GM19023 (cell line): ENCODE measurements at regions not wholly inside any gene's neighbourhood (a gene's known extent, or its start where the extent isn't known, plus 50 kb on each side); places are given as distances from the start of the nearest gene placed in this dataset.

ENCODE experiments used
- ATAC-seq: cut with Tn5 transposase; IDR thresholded peaks from one replicate; pipeline ENCODE4 v1.9.1; 2021; ENCODE audit warnings: mild to moderate bottlenecking, moderate library complexity; ENCODE audit not compliant: unreplicated experiment

DNA sequence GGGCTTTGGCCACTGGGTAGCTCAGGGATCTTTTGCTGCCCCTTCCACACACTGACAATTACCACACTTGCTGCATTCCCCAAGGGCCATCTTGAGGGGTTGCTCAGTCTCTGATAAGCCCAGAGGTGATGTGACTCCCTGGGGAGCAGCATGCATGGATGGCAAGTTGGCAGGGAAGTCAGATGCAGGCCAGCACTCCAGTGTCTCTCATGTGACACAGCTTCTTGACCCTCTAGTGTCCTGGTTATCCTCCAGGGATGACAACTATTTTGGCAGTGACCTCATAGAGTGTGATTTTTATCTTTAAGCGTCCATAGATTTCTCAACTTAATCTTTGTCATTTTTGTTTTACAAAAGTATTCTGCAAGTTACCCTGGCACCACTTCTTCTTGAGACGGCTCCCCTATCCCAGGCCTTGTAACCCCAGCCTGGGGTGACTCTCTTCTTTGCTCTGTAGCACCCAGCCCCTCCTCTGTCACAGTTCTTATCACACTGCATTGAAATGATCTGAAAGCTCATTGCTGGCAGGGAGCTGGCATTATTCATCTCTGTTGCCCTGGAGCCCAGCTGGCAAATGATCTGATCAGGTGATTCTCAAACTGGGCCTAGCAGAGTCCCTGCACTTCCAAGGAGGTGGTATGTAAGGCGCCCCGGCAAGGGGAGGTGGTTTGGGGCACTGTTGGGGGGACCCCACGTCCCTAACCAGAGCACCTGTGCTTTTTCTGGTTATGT lies 72.6 kb downstream of the TENT5C start:
- no peak for ATAC-seq

DNA sequence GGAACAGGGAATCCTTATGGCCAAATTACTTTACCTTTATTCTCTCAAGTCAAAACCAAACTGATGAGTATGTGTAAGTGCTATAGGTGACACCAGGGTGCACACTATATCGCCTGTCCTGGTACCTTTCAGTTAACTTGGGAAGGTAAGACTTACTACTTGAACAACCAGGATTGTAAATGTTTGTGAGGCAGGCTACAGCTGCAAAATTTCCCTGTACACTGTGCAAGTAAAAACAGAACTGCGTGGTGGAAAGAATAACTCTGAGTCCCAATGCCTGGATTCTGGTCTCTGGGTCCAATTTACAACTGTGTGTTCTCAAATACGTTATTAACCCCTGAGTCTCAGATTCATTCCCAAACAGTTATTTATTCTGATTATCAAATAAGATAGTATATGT lies 73.5 kb downstream of the TENT5C start:
- no peak for ATAC-seq

DNA sequence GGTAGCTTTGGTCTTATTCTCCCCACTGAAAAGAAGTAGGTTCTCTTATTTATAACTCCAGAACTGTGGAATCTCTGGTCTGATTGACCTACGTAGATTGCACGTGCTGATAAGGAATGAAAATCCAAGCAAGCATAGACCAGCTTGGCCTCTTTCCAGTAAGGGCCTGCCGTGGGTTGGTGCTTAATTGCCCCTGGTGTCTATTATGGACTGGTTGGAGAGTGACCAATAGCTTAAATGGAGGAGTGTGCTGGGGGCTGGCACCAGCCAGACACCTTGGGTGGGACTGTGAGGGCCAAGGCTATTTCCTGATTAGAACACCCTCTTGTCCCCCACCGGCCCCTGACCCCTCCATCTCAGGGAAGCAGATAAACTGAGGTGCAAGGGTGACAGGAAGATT lies 74.0 kb downstream of the TENT5C start:
- no peak for ATAC-seq

DNA sequence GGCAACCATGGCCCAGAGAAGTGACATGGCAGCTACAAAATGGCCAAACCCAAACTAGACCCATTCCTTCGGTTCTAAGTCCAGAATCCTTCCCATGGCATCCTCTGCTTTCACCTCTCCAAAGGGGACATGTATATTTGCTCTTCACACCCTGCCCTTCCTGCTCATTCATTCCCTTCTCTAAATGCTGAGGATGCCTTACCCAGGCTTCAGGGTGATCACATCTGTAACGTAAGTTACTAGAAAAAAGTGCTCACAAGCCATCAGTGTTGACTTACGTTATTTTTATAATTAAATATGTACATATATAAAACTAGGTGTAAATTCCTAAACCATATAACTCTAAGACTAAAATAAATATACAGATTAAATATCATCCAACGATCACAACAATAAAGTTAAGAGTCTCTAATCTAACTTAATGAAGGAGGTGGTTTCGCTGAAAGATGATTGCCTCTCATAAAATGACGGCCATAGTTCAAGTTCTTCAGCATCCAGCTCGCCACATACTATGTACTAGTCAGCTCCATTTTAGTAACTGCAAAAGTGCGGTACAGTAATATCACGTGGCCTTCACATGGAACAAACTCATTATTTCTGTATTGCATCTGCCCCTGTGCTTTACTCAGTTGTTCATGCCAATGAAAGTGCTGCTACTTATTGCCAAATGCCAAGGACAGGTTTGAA lies 74.6 kb downstream of the TENT5C start:
- no peak for ATAC-seq

DNA sequence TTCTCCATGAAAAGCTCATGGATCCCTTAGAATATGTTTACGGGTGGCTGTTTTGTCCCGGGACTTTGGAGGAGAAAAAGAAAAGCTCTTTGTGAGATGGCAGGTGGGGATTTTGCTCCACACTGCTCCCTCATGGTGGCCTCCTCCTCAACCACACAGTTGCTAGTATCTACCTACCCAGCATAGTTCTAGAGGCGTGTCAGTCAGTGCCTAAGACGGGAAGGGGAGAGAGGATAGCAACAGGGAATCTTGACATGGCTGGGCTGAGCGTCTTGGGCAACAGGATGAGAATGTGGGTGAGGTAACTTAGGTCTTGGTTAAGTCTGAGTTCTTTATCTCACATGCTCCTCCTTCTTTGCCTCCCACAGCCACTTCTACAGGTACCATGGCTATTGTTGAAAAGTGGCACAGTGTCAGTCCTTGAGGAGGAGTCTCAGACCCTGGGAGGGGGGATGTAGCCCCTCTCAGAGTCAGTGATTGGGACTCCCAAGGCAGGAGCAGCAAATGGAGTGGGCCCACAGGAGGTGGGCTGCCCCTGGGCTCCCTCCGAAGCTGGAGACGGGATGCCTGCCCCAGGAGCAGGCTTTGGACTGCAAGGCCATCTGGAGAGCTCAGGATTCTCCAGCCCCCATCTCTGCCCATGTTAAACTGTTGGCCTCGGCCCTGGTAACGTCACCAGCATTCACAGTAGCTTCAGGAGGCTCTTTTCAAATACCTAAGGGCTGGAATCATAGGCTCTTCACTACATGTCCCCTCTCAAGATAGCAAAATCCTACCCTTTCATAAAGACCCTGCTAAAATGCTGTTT lies 75.4 kb downstream of the TENT5C start:
- no peak for ATAC-seq

DNA sequence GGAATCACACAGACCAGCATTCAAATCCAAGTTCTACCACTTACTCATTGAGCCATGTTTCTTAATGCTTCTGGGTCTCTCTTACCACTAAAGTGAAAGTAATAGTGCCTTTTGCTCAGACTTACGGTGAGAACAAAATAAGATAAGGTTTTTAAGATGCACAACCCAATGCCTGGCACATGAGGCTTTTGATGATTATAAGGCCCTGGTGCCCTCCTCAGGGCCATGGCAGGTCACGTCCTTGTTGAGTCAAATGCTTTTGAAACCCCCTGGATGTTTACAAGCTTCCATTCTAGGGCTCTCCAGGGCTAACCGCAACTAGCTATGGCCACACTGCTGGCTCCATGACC lies 76.0 kb downstream of the TENT5C start:
- no peak for ATAC-seq

DNA sequence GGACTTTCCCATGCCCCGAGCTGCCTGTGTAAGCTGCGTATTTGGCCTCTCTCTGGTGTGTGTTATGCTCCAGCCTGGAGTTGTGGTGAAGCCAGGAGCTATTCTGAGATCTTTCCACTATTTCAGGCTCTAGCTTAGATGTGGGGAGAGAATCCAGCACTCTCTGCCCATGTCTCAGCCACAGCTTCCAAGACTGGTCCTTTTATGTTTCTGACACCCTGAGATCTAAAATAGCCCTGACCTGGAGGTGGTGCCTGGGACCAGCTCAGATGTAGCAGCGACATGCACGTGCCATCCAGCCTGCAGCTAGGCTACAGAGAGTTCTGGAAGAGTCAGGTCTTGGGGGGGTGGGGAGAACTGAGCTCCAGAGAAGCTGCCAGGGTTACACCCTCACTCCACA lies 76.5 kb downstream of the TENT5C start:
- no peak for ATAC-seq

DNA sequence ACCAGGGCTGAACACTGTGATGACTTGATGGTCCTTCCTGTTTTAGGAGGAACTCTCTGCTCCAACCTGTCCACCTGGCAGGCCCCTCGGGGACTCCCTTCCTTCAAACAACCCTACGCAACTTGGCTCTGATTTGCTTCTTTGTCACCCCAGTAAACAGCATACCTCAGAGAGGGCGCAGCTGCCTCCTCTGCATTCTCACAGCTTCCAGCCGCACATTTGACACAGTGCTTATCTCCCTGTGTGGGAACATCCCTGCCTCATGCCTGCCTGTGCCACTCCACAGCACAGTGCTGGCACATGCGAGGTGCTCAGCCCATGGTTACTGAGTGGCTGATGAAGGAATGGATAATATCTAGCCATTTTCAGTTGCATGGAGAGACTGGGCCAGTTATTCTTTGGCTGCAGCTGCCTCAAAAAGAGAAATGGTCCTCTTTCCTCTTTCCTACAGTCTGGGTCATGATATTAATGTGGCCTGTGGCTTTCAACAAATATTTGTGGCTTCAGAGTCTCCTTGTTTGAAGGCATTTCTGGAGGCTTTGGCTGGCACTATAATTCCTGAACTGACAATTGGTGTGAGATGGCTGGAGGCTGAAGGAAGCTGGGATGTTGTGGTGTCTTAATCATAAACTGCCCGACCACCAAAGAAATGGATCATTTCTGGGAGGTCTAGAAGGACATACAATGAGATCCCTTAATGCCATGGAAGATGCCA lies 77.9 kb downstream of the TENT5C start:
- ATAC-seq, result no peak

DNA sequence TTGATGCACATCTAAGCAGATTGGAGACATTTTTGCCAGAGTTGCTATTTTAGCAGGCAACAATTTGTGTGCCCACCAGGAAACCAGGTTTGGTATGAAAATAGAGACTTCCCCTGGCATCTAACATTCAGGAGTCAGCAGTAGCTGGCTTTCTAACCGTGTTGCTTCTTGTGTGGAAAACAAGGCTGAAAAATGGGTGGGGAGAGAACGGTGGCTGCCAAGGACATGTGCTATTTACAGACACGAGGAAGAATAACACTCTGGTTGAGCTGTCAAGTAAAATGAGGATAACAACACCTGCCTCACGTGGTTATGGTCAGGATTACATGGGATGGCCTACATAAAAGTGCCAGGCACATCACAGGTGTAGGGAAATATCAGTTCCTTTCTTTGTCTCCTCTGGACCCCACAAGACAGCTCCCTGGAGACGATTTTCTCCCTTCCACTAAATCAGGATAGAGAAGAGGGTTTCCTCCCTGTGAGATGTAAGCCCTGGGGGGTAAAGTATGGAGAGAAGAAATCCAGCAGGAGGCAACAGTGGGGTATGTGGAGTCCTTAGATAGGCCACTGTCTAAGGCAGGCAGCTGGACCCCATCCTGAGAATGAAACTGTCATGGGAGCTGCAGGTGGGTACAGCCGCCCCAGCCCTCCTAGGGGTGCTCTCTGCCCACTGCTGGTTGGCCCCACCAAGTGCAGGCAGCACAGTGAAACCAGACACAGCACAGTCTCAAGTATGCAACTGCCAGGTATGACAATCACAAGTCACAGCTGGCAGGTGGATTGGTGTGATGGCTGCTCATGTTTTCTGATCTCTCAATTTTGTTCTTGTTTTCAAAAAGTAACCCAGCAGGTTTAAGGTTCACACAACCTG lies 80.3 kb downstream of the TENT5C start:
- ATAC-seq, result no peak

DNA sequence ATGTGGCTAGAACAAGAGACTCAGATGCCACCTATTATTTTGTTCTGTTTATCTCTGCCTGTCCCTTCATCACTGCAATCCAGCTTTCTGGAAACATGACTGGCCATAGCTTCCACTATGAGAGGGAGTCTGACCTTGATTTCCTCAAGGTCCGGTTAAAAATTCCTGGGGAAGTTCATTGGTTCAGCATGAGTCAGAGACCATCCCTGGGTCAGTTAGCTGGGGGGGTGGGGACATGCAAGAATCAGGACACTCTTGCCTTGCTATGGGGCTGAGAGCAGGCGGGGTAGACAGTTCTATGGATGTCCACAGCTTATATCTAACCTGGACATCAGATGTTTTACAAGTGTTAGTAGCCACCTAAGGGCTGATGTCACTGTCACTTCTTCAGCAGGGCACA lies 81.1 kb downstream of the TENT5C start:
- ATAC-seq, result no peak

DNA sequence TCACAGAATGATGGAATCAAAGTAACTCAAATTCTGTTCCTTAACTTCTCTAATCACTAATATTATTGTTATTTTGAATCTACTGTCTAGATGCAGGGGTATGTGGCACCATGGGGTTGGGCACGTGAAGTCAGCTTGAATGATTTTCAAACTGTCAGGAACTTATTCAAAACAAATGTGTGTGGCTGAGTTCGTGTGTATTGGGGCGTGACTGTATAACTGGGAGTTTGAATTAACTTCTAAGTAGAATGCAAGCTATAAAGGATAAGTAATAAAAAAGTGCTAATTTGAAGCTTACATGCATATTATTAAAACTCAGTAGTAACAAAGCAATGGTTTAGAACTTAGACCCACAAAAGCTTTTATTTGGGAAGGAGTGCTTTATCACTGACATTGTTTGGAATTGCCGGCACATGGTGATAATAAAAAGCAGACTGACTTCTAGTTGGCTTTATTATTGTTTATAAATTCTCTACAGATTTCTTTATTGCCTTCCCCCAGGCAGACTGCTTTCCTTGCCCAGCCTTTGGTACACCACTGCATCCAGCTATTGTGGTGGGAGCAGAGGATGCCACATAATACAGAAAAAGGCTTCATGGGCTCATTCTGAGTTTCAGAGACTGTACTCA lies 84.3 kb downstream of the TENT5C start:
- ATAC-seq, result no peak

DNA sequence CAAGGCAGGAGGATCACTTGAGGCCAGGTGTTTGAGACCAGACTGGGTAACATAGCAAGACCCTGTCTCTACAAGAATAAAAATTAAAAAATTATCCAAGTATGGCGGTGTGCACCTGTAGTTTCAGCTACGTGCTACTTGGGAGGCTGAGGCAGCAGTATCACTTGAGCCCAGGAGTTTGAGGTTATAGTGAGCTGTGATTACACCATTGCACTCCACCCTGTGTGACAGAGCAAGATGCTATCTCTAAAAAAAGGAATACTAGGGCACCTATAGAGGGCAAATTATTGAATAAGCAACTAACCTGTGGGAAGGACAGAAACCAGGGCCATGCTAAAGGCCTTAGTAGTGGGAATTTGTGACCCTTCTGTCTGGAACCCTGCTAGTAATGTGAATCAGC lies 86.1 kb downstream of the TENT5C start:
- no peak for ATAC-seq

DNA sequence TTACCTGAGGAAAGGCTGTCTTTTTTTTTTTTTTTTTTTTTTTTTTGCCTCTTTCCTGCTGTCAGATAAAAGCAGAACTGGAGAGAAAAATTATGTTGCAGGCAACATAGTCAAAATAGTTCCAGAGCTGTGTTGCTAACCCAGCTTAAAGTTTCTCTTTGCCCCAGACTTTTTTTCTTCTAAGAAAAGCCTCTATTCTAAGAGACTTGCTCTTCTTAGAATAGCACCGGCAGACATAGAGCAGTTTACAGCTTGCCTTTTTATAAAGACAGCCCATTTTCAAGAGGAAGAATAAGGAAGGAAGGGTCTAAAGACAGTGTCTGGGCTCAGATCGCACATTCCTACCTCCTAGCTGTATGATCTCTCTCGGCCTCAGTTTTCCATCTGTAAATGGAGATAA lies 88.7 kb downstream of the TENT5C start:
- ATAC-seq, result no peak

DNA sequence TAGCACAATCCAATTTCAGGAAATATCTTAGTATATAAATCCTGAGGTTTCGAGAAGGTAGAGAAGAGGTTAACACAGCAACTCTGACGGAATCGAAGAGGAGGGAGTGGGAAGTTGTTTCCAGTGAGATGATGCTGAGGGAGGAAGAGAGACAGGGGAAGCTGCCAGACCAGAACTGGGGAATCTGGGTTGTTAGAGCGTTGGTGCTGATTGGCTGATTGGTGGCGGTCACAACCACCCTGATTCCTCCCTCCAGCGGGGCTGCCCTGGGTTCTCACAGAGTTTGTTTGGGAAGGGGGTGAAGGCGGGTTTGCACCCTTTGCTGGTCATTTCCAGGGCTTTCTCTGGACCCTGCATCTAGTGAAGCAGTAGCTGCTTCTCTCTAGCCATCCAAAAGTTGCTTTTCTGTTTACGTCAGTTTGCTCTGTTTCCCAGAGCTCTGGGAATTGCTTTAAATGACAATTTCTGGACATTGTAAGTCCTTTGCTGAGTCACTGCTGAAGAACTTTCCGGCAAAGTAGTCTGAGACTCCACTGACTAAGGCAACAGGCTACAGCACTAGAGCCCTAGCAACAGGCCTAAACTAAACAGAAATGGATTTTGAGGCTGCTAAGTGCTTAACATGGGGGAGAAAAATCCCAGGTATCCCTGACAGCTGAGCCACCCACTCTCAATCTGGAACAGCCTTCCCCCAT lies 90.1 kb downstream of the TENT5C start:
- no peak for ATAC-seq

DNA sequence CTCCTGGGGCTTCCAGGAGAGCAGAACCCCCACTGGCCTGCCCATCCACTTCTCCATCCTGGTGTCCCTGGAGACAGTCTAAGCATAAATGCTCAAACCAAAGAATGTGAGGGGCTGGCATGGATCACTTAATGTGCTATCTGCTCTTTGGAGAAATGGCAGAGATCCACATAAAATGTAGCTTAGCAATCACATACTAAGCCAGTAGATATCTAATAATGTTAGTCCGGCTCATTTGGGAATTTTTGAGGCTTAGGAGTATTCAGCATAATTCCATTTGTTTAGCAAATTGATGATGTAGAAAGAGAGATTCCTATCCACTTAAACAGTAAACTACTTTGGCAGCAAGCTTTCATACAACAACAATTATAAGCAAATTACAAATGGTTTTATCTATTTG lies 90.7 kb downstream of the TENT5C start:
- no peak for ATAC-seq

DNA sequence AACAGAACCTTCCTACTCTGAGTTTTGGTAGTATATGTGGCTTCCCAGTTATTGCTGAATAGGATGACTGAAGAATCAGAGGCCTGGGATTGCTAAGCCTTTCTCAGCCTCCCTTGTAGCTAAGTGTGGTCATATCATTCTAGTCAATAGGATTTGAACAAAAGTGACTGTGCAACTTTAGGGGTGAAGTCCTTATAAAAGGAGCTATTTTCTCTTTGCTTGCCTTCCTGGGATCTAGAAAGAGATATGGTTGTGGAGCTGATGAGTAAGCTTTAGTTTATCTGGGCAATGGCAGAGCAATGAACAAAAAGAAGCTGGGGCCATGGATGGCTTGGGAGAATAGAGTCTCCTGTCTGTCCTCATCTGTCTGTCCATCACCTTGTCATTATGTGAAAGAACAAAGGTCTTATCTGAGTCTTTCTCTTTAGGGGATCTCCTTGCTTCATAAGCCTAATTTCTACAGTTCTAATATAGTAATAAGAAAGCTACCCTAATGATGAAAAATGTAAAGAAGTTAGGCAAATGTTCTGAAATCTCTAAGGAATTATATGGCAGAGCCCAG lies 91.5 kb downstream of the TENT5C start:
- no peak for ATAC-seq

DNA sequence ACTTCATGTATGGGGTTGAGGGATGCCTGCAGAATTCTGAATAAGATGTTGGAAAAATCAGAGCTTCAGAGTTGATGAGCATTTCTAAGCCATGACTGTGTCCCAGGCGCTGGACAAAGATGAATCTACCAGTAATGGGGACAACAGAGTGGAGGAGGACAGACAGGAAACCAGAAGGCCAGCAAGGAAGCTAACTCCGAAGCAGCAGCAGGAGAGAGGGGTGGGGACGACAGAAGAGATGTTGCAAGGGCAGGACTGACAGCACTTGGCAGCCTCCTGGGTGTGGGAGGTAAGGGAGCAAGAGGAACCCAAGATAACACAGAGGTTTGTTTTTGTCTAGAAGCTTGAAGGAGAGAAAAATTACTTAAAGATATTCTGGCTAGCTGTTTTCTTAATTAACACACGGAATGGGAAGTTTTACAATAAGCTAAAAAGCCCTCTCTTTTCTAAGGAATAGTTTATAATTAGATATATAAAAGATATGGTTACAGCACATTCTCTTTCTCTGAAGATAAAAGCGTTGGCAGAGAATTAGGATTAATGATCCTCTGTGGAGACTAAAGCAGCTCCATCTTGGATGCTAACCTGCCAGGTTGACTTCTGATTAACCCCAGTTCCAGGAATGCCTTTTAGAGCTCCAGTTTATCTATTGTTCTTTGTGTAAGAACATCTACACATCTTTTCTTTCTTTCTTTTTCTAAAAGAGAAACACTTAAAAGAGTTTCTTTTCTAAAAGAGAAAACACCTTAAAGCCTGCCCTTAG lies 92.7 kb downstream of the TENT5C start:
- no peak for ATAC-seq

DNA sequence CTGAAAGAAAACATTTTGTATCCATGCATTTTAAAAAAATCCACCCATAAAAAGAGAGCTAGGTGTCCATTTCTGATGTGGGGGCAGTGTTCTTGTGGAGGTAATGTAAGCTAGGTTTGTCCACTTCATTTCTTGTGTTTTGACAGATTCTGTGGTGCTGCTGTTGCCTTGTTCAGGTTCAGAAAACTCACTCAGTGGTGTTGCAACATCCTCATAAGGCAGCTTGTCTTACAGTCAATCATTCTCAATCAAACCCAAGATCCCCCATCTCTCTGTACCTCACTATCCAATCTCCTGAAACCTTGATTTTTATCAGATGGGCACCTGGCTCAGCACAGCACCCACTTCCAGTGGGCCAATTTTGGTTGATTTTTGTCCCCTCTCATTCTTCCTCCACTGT lies 94.1 kb downstream of the TENT5C start:
- ATAC-seq, result no peak
